Mesenchymal stem cell (in vitro differentiated cells and primary cell): ENCODE measurements at regions not wholly inside any gene's neighbourhood (a gene's known extent, or its start where the extent isn't known, plus 50 kb on each side); places are given as distances from the start of the nearest gene placed in this dataset.

ENCODE experiments used
- DNase-seq: peaks from one replicate; pipeline ENCODE4 v3.0.0-alpha.2; 2013
- H2AFZ ChIP-seq: one replicate; pipeline ENCODE4 v1.6.1; 2013; ENCODE audit warnings: low read depth, mild to moderate bottlenecking, control low read depth, inconsistent platforms, low read length, moderate library complexity
- H2AK5ac ChIP-seq: 2 replicates; pipeline ENCODE4 v1.6.1; 2013; ENCODE audit warnings: low read length, moderate library complexity, mild to moderate bottlenecking, inconsistent platforms; ENCODE audit not compliant: severe bottlenecking
- H2BK120ac ChIP-seq: one replicate; pipeline ENCODE4 v1.6.1; 2013; ENCODE audit warnings: low read depth, mild to moderate bottlenecking, inconsistent platforms, low read length, moderate library complexity
- H2BK12ac ChIP-seq, 2 experiments: one replicate each; pipeline ENCODE4 v1.6.1; 2013; ENCODE audit warnings: inconsistent platforms in 2 of 2, low read length in 2 of 2, mild to moderate bottlenecking in 2 of 2, moderate library complexity in 2 of 2, control low read depth in 1 of 2
- H2BK15ac ChIP-seq: one replicate; pipeline ENCODE4 v1.6.1; 2013; ENCODE audit warnings: mild to moderate bottlenecking, low read depth, inconsistent platforms; ENCODE audit not compliant: poor library complexity, severe bottlenecking
- H2BK5ac ChIP-seq: 2 replicates; pipeline ENCODE4 v1.6.1; 2013; ENCODE audit warnings: low read depth, mild to moderate bottlenecking, low read length, control low read depth, inconsistent platforms; ENCODE audit not compliant: poor library complexity, severe bottlenecking
- H3K14ac ChIP-seq, 2 experiments: one replicate each; pipeline ENCODE4 v1.6.1; 2013; ENCODE audit warnings: inconsistent platforms in 2 of 2, low read length in 2 of 2, control low read depth in 1 of 2, mild to moderate bottlenecking in 1 of 2, moderate library complexity in 1 of 2
- H3K18ac ChIP-seq, 2 experiments: one replicate each; pipeline ENCODE4 v1.6.1; 2013; ENCODE audit warnings: inconsistent platforms in 2 of 2, low read length in 2 of 2, control low read depth in 1 of 2, low read depth in 1 of 2, mild to moderate bottlenecking in 1 of 2
- H3K23ac ChIP-seq, 2 experiments: one replicate each; pipeline ENCODE4 v1.6.1; 2013; ENCODE audit warnings: inconsistent platforms in 2 of 2, low read length in 2 of 2, mild to moderate bottlenecking in 2 of 2, moderate library complexity in 2 of 2, control low read depth in 1 of 2
- H3K27ac ChIP-seq: 2 replicates; pipeline ENCODE4 v1.5.1; 2013; ENCODE audit warnings: mild to moderate bottlenecking, moderate library complexity, low read length, control low read depth, inconsistent platforms; ENCODE audit not compliant: poor library complexity, severe bottlenecking
- H3K27me3 ChIP-seq, 2 experiments: 2 replicates each; pipeline versions ENCODE4 v1.6.1 to v1.7.0; 2013; ENCODE audit warnings: low read length in 2 of 2, mild to moderate bottlenecking in 2 of 2, moderate library complexity in 2 of 2, control low read depth in 1 of 2, inconsistent platforms in 1 of 2; ENCODE audit not compliant: control insufficient read depth in 1 of 2, insufficient read depth in 1 of 2
- H3K36me3 ChIP-seq, 2 experiments: 2 replicates each; pipeline versions ENCODE4 v1.6.1 to v1.7.0; 2013; ENCODE audit warnings: low read length in 2 of 2, control low read depth in 1 of 2, inconsistent platforms in 1 of 2, low read depth in 1 of 2, mild to moderate bottlenecking in 1 of 2; ENCODE audit not compliant: insufficient read depth in 2 of 2, control insufficient read depth in 1 of 2
- H3K4ac ChIP-seq, 2 experiments: one replicate each; pipeline ENCODE4 v1.6.1; 2013; ENCODE audit warnings: inconsistent platforms in 2 of 2, low read length in 2 of 2, mild to moderate bottlenecking in 2 of 2, moderate library complexity in 2 of 2, control low read depth in 1 of 2, low read depth in 1 of 2
- H3K4me1 ChIP-seq: 2 replicates; pipeline ENCODE4 v1.6.1; 2013; ENCODE audit warnings: low read depth, low read length, control low read depth; ENCODE audit not compliant: control insufficient read depth, insufficient read depth
- H3K4me2 ChIP-seq: 2 replicates; pipeline ENCODE4 v1.6.1; 2013; ENCODE audit warnings: low read length, mild to moderate bottlenecking, inconsistent platforms; ENCODE audit not compliant: poor library complexity, severe bottlenecking
- H3K4me3 ChIP-seq, 2 experiments: 2 replicates each; pipeline versions ENCODE4 v1.5.1 to v1.7.0; 2013; ENCODE audit warnings: low read length in 2 of 2, mild to moderate bottlenecking in 2 of 2, control low read depth in 1 of 2, low read depth in 1 of 2; ENCODE audit not compliant: insufficient read depth in 1 of 2
- H3K79me1 ChIP-seq: replicated peaks from 2 replicates; pipeline ENCODE4 v1.6.1; 2013; ENCODE audit warnings: mild to moderate bottlenecking, control low read depth, low read length, inconsistent platforms; ENCODE audit not compliant: poor library complexity, severe bottlenecking
- H3K9ac ChIP-seq: 2 replicates; pipeline ENCODE4 v1.7.0; 2013; ENCODE audit warnings: mild to moderate bottlenecking, low read length, moderate library complexity
- H3K9me3 ChIP-seq: 2 replicates; pipeline ENCODE4 v1.7.0; 2013; ENCODE audit warnings: mild to moderate bottlenecking, low read length; ENCODE audit not compliant: control insufficient read depth
- H4K8ac ChIP-seq: one replicate; pipeline ENCODE4 v1.6.1; 2013; ENCODE audit warnings: inconsistent platforms, mild to moderate bottlenecking, low read length, moderate library complexity
- H4K91ac ChIP-seq: one replicate; pipeline ENCODE4 v1.6.1; 2013; ENCODE audit warnings: mild to moderate bottlenecking, low read length, inconsistent platforms
- WGBS: methylation state at CpG from one replicate; pipeline ENCODE4 v1.1.7; 2013; ENCODE audit warnings: mixed read lengths; 5-methylcytosine and 5-hydroxymethylcytosine counted together

- Histone ChIP-seq H2BK15ac (no peak overlapping the region), H3K4ac (no peak overlapping the region), H2AK5ac (no peak overlapping the region), H3K9ac (no peak overlapping the region), H2AFZ (no peak overlapping the region), H4K8ac (no peak overlapping the region), H3K14ac (no peak overlapping the region), H2BK120ac (no peak overlapping the region), H4K91ac (no peak overlapping the region), H2BK12ac (no peak overlapping the region), H3K23ac (no peak overlapping the region), H2BK5ac (no peak overlapping the region), H3K4me2 (no peak overlapping the region), H3K4me1 (no peaks in the 10 kb centered on the region), H3K18ac (no peak overlapping the region), H3K9me3 (no peaks in the 10 kb centered on the region), H3K27me3 (no peaks in the 10 kb centered on the region), H3K36me3 (no peaks in the 10 kb centered on the region), H3K4me3 (no peak overlapping the region), H3K27ac (no peak overlapping the region), H3K79me1 (no peaks in the 10 kb centered on the region)
- DNase-seq = no peak
- WGBS = 62% methylated on average over 2 of the region's 2 CpGs
These were observed 179.9 kb upstream of the ATP10A start for GRCh38 chr15:26043018-26043417.

GRCh38 chr15:26038693-26039092, 175.6 kb upstream of the ATP10A start:
- no peak overlapping the region for H3K4me3 ChIP-seq

GRCh38 chr15:26037369-26037768, 174.2 kb upstream of the ATP10A start:
- no peak overlapping the region for H3K9ac ChIP-seq
- H3K79me1 ChIP-seq = no peaks in the 10 kb centered on the region
- no peaks in the 10 kb centered on the region for H3K4me1 ChIP-seq
- H3K4me3 ChIP-seq = no peak overlapping the region
- H3K23ac ChIP-seq = no peak overlapping the region
- no CpG with 5 or more reads among the region's 1 CpG for WGBS
- no peak overlapping the region for H4K8ac ChIP-seq
- peaks cover 0 to 18% of the 10 kb centered on the region in 2 experiments for H3K27me3 ChIP-seq
- H3K18ac ChIP-seq = no peak overlapping the region
- H3K14ac ChIP-seq = no peak overlapping the region
- H2AFZ ChIP-seq = no peak overlapping the region
- no peak overlapping the region for H2BK12ac ChIP-seq
- H2BK5ac ChIP-seq = no peak overlapping the region
- no peak overlapping the region for H2BK120ac ChIP-seq
- H2AK5ac ChIP-seq = no peak overlapping the region
- no peak overlapping the region for H3K4me2 ChIP-seq
- no peak overlapping the region for H4K91ac ChIP-seq
- H3K4ac ChIP-seq = no peak overlapping the region
- no peaks in the 10 kb centered on the region for H3K36me3 ChIP-seq
- DNase-seq = no peak
- H3K27ac ChIP-seq = no peak overlapping the region
- H3K9me3 ChIP-seq = no peaks in the 10 kb centered on the region
- H2BK15ac ChIP-seq = no peak overlapping the region

More at GRCh38 chr15:26038693-26039092, 175.6 kb upstream of the ATP10A start:
- H3K36me3 ChIP-seq = no peaks in the 10 kb centered on the region
- H3K4me2 ChIP-seq = no peak overlapping the region
- no peak overlapping the region for H2AFZ ChIP-seq
- H3K14ac ChIP-seq = no peak overlapping the region
- no peak overlapping the region for H2BK120ac ChIP-seq
- H4K8ac ChIP-seq = no peak overlapping the region
- no peaks in the 10 kb centered on the region for H3K4me1 ChIP-seq
- no peak overlapping the region for H3K18ac ChIP-seq
- H2BK12ac ChIP-seq = no peak overlapping the region
- H4K91ac ChIP-seq = no peak overlapping the region
- H3K4ac ChIP-seq = no peak overlapping the region
- H2BK15ac ChIP-seq = no peak overlapping the region
- no peak overlapping the region for H3K23ac ChIP-seq
- H3K79me1 ChIP-seq = no peaks in the 10 kb centered on the region
- DNase-seq = no peak
- no peak overlapping the region for H2AK5ac ChIP-seq
- WGBS = 55% methylated on average over 5 of the region's 6 CpGs
- H3K9me3 ChIP-seq = no peaks in the 10 kb centered on the region
- no peak overlapping the region for H3K9ac ChIP-seq
- peaks cover 0 to 6% of the 10 kb centered on the region in 2 experiments for H3K27me3 ChIP-seq
- no peak overlapping the region for H3K27ac ChIP-seq
- no peak overlapping the region for H2BK5ac ChIP-seq

GRCh38 chr15:26033493-26033892, 170.4 kb upstream of the ATP10A start:
- H3K14ac ChIP-seq = no peak overlapping the region
- no peak overlapping the region for H2BK12ac ChIP-seq
- H2AFZ ChIP-seq = no peak overlapping the region
- no peak overlapping the region for H2BK15ac ChIP-seq
- 62% methylated on average over 2 of the region's 2 CpGs for WGBS
- H3K79me1 ChIP-seq = no peaks in the 10 kb centered on the region
- no peaks in the 10 kb centered on the region for H3K9me3 ChIP-seq
- H3K4me3 ChIP-seq = no peak overlapping the region
- no peak overlapping the region for H3K4ac ChIP-seq
- no peak overlapping the region for H3K9ac ChIP-seq
- no peak overlapping the region for H3K23ac ChIP-seq
- no peak overlapping the region for H4K8ac ChIP-seq
- no peak overlapping the region for H4K91ac ChIP-seq
- H3K4me2 ChIP-seq = no peak overlapping the region
- H3K18ac ChIP-seq = no peak overlapping the region
- no peak overlapping the region for H2BK5ac ChIP-seq
- no peak overlapping the region for H3K27ac ChIP-seq
- no peak overlapping the region for H2BK120ac ChIP-seq
- H3K4me1 ChIP-seq = no peaks in the 10 kb centered on the region
- no peaks in the 10 kb centered on the region for H3K36me3 ChIP-seq
- no peak for DNase-seq
- peaks cover 0 to 18% of the 10 kb centered on the region in 2 experiments for H3K27me3 ChIP-seq
- H2AK5ac ChIP-seq = no peak overlapping the region
